Spleen (tissue), 7 donors: ENCODE measurements at regions not wholly inside any gene's neighbourhood (a gene's known extent, or its start where the extent isn't known, plus 50 kb on each side); places are given as distances from the start of the nearest gene placed in this dataset.

Source experiments
- CTCF ChIP-seq, 11 experiments: fragments of 200-600 bp in 7 of 11; fragments of 450-650 bp in 4 of 11; sonication (generic) in 4 of 11; IDR thresholded peaks in 8 of 11; conservative IDR thresholded peaks in 3 of 11; 1 replicate in 7 of 11; 2 replicates in 4 of 11; pipeline versions ENCODE4 v1.4.0 to v1.8.0; 2016 to 2021; ENCODE audit warnings: antibody characterized with exemption in 11 of 11, inconsistent platforms in 4 of 11, mild to moderate bottlenecking in 1 of 11
- POLR2AphosphoS5 ChIP-seq, 3 donors: sonication (generic); formaldehyde crosslinking; IDR thresholded peaks; one replicate each; pipeline ENCODE4 v1.5.1; 2017; ENCODE audit warnings: antibody characterized with exemption in 3 of 3
- donor health status: DM: no; HTN: no; CAD: no; lungs with moderate emphysema.
- donor health status: DM: no; HTN: no; CAD: no.
- donor health status: DM: no; HTN: no; CAD: no.

GRCh38 chr5:99239826-99240360 is 311.1 kb upstream of the CHD1 start:
- TF ChIP-seq CTCF (IDR thresholded peaks at IDR 0.05 in 8 of 11, conservative IDR thresholded peaks at IDR 0.05 in 3 of 11) (no peak), POLR2AphosphoS5 (IDR thresholded peaks at IDR 0.05) (no peak)
